Smooth muscle cell (in vitro differentiated cells): ENCODE measurements at regions not wholly inside any gene's neighbourhood (a gene's known extent, or its start where the extent isn't known, plus 50 kb on each side); places are given as distances from the start of the nearest gene placed in this dataset.

Source experiments
- DNase-seq: peaks from one replicate; lab custom pipeline; 2025; ENCODE audit not compliant: unreplicated experiment; lab: John Stamatoyannopoulos, UW
- H2AFZ ChIP-seq: fragments of 200-600 bp; sonication (generic); 2 replicates; pipeline ENCODE4 v1.6.0; 2016; ENCODE audit warnings: antibody characterized with exemption, low read depth, mild to moderate bottlenecking
- H3F3A ChIP-seq: fragments of 200-600 bp; sonication (generic); 2 replicates; pipeline ENCODE4 v1.6.0; 2017; ENCODE audit warnings: antibody characterized with exemption, low read depth
- H3K27ac ChIP-seq: fragments of 200-600 bp; sonication (generic); 2 replicates; pipeline ENCODE4 v1.5.1; 2016; ENCODE audit warnings: low read depth, mild to moderate bottlenecking
- H3K27me3 ChIP-seq: fragments of 200-600 bp; sonication (generic); 2 replicates; pipeline ENCODE4 v1.6.1; 2016; ENCODE audit warnings: low read depth, mild to moderate bottlenecking
- H3K36me3 ChIP-seq: fragments of 200-600 bp; sonication (generic); 2 replicates; pipeline ENCODE4 v1.5.1; 2016; ENCODE audit warnings: low read depth
- H3K4me1 ChIP-seq: fragments of 200-600 bp; sonication (generic); 2 replicates; pipeline ENCODE4 v1.5.1; 2016; ENCODE audit warnings: low read depth
- H3K4me2 ChIP-seq: fragments of 200-600 bp; sonication (generic); 2 replicates; pipeline ENCODE4 v1.6.0; 2016; ENCODE audit warnings: mild to moderate bottlenecking
- H3K4me3 ChIP-seq: fragments of 200-600 bp; sonication (generic); 2 replicates; pipeline ENCODE4 v1.5.1; 2016; ENCODE audit warnings: mild to moderate bottlenecking
- H3K79me2 ChIP-seq: fragments of 200-600 bp; sonication (generic); 2 replicates; pipeline ENCODE4 v1.6.0; 2016; ENCODE audit warnings: low read depth, mild to moderate bottlenecking
- H3K9ac ChIP-seq: fragments of 200-600 bp; sonication (generic); 2 replicates; pipeline ENCODE4 v1.6.0; 2016; ENCODE audit warnings: low read depth
- H3K9me3 ChIP-seq: fragments of 200-600 bp; sonication (generic); replicated peaks from 2 replicates; pipeline ENCODE4 v1.5.1; 2016; ENCODE audit warnings: low read depth
- H4K20me1 ChIP-seq: fragments of 200-600 bp; sonication (generic); 2 replicates; pipeline ENCODE4 v1.6.0; 2016; ENCODE audit warnings: low read depth
- WGBS: methylation state at CpG from one replicate; pipeline ENCODE4 v1.1.7; 2016; ENCODE audit warnings: low lambda C conversion rate; 5-methylcytosine and 5-hydroxymethylcytosine counted together
- TF ChIP-seq, protein P1 (sequence below): fragments of 200-600 bp; sonication (generic); IDR thresholded peaks from 2 replicates; pipeline ENCODE4 v1.5.1; 2017; ENCODE audit warnings: borderline replicate concordance, mild to moderate bottlenecking, antibody characterized with exemption; ENCODE audit not compliant: insufficient read depth, poor library complexity, severe bottlenecking

DNA sequence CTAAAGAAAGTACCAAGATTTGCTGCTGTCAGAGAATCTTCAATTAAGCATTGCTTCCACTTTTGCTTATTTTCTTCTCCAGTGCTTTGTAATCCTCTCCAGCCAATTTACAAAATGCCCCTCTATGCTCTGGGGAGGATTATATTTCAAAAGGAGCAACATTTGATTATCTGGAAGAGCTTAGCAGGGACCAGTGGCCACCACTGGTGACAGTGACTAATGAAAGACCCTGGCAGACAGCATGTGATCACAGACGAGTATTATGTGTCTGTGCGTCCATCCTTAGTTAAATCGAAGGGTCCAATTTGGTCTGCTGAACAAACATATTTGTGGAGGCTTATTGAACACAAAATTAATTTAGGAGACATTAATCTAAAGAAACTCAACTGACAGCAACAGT is 152.6 kb downstream of the ZNF621 start:
- no peaks in the 10 kb centered on the region for H3K36me3 ChIP-seq
- H4K20me1 ChIP-seq = no peaks in the 10 kb centered on the region
- WGBS = 78% methylated on average over 3 of the region's 3 CpGs
- H3K79me2 ChIP-seq = no peaks in the 10 kb centered on the region
- no peak overlapping the region for H2AFZ ChIP-seq
- H3K27ac ChIP-seq = no peak overlapping the region
- no peaks in the 10 kb centered on the region for H3K27me3 ChIP-seq
- DNase-seq = no peak
- no peak overlapping the region for H3K9ac ChIP-seq
- H3K4me3 ChIP-seq = no peak overlapping the region
- H3F3A ChIP-seq = no peaks in the 10 kb centered on the region
- H3K9me3 ChIP-seq = no peaks in the 10 kb centered on the region
- TF ChIP-seq, protein P1, sequence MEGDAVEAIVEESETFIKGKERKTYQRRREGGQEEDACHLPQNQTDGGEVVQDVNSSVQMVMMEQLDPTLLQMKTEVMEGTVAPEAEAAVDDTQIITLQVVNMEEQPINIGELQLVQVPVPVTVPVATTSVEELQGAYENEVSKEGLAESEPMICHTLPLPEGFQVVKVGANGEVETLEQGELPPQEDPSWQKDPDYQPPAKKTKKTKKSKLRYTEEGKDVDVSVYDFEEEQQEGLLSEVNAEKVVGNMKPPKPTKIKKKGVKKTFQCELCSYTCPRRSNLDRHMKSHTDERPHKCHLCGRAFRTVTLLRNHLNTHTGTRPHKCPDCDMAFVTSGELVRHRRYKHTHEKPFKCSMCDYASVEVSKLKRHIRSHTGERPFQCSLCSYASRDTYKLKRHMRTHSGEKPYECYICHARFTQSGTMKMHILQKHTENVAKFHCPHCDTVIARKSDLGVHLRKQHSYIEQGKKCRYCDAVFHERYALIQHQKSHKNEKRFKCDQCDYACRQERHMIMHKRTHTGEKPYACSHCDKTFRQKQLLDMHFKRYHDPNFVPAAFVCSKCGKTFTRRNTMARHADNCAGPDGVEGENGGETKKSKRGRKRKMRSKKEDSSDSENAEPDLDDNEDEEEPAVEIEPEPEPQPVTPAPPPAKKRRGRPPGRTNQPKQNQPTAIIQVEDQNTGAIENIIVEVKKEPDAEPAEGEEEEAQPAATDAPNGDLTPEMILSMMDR = no peak
- no peak overlapping the region for H3K4me2 ChIP-seq
- H3K4me1 ChIP-seq = peaks cover 16% of the 10 kb centered on the region

DNA sequence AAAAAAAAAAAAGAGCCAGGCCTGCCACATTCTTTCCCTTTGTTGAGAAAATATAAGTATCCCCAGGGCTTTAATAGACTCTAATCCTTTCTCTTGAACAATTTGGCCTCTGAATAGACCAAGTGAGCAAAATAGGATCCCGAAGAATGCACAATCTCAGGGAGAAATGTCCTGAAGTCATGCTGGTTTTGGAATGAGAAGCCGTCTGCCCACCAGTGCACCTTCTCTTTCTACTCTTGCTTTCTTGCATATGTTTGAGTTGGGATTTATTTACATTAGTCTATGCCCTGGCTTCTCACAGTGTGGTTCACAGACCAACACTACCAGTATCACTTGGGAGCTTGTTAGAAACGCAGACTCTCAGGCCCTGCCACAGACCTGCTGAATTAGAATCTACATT is 153.0 kb downstream of the ZNF621 start:
- no peaks in the 10 kb centered on the region for H3K27me3 ChIP-seq
- peaks cover 16% of the 10 kb centered on the region for H3K4me1 ChIP-seq
- TF ChIP-seq, protein P1 = no peak
- no peak overlapping the region for H3K27ac ChIP-seq
- H3K4me2 ChIP-seq = no peak overlapping the region
- H3K9ac ChIP-seq = no peak overlapping the region
- no peak overlapping the region for H2AFZ ChIP-seq
- H3K9me3 ChIP-seq = no peaks in the 10 kb centered on the region
- no peaks in the 10 kb centered on the region for H3F3A ChIP-seq
- H3K4me3 ChIP-seq = no peak overlapping the region
- H4K20me1 ChIP-seq = no peaks in the 10 kb centered on the region
- WGBS = 80% methylated on average over 3 of the region's 3 CpGs
- DNase-seq = no peak
- H3K79me2 ChIP-seq = no peaks in the 10 kb centered on the region
- no peaks in the 10 kb centered on the region for H3K36me3 ChIP-seq

DNA sequence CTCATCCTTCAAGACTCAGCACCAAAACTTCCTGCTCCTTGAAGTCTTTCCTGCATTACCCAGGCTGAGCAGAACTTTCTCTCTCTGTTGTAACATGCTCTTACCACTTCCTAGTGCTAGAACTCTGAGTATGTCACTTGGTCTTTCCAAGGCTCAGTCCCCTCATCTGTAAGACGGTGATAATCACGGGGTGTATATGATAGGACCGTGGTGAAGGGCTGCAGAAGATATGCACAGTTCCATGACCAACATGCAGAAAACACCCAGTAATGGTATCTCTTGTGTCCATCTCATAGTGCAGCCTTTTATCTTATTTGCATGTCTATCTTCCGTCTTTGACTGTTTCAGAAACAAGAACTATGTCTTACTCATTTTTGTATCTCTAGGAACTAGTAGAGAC is 154.5 kb downstream of the ZNF621 start:
- no peak overlapping the region for H3K9ac ChIP-seq
- no peaks in the 10 kb centered on the region for H4K20me1 ChIP-seq
- WGBS = 82% methylated on average over 4 of the region's 4 CpGs
- H3K4me2 ChIP-seq = no peak overlapping the region
- no peak for DNase-seq
- H3K27ac ChIP-seq = no peak overlapping the region
- H3K4me3 ChIP-seq = no peak overlapping the region
- no peak overlapping the region for H2AFZ ChIP-seq
- no peaks in the 10 kb centered on the region for H3F3A ChIP-seq
- no peaks in the 10 kb centered on the region for H3K79me2 ChIP-seq
- no peaks in the 10 kb centered on the region for H3K9me3 ChIP-seq
- no peaks in the 10 kb centered on the region for H3K27me3 ChIP-seq
- TF ChIP-seq, protein P1 = no peak
- H3K4me1 ChIP-seq = peaks cover 16% of the 10 kb centered on the region
- H3K36me3 ChIP-seq = no peaks in the 10 kb centered on the region
